ENCODE measurements at regions not wholly inside any gene's neighbourhood (a gene's known extent, or its start where the extent isn't known, plus 50 kb on each side); places are given as distances from the start of the nearest gene placed in this dataset.

GRCh38 chr16:48836636-48837035 is 226.7 kb upstream of the N4BP1 start:
- H3K27me3 ChIP-seq: no peaks in the 10 kb centered on the region
- peak in 1 of 2 experiments; percentile 36 for DNase-seq
- H3K4me3 ChIP-seq: no peak overlapping the region
- no peaks in the 10 kb centered on the region for H3K9me3 ChIP-seq (replicated peaks)
- no peak overlapping the region for H3K27ac ChIP-seq
- no peaks in the 10 kb centered on the region for H3K36me3 ChIP-seq
- 0 out of 2 replicates have a peak, but pooled peaks cover under 1% of the 10 kb centered on the region for H3K4me1 ChIP-seq

- H3K27ac ChIP-seq: no peak overlapping the region
- no peaks in the 10 kb centered on the region for H3K27me3 ChIP-seq
- DNase-seq: no peak
- H3K36me3 ChIP-seq: no peaks in the 10 kb centered on the region
- H3K4me1 ChIP-seq: 0 out of 2 replicates have a peak, but pooled peaks cover 4% of the 10 kb centered on the region
- no peaks in the 10 kb centered on the region for H3K9me3 ChIP-seq (replicated peaks)
- no peak overlapping the region for H3K4me3 ChIP-seq
These were observed 226.1 kb upstream of the N4BP1 start for GRCh38 chr16:48836067-48836466.

DNA sequence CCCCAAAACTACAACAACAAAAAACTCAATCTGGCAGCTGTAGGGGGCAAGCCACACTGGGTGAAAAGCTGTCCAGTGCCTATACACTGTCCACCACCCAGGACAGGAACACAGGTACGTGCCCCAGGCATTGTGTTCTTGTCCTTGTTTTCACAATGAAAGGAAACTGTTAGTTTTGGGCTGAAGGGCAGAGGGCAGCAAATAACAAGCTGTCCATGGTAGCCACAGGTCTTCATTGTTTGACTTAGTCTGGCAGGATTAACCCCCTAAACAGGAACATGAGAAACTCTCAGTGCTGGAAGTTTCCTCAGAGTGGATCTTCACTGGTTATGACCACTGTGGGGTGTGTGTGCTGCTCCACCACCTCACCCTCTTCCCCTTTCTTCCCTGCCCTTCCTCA is 224.6 kb upstream of the N4BP1 start:
- DNase-seq: no peak
- no peaks in the 10 kb centered on the region for H3K36me3 ChIP-seq

DNA sequence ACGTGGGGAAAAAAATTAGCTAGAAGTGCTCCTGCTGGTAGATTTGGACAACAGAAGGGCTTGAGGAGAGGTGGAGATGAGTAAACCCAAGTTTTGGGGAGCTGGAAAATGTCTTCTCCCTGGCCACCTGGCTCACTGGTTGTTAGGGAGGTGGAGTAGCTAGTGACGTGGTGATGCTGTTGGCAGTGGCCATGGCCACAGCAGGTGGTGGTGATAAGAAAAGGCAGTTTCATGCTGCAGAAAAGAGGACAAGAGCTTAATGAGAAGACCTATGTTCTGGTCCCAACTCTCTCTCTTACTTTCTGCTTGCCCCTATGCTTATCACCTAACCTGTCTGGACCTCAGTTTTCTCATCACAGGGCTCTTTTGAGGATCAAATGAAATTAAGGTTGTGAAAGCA is 223.5 kb upstream of the N4BP1 start:
- Histone ChIP-seq H3K4me3 (no peak overlapping the region), H3K4me1 (0 out of 2 replicates have a peak, but pooled peaks cover 4% of the 10 kb centered on the region), H3K9me3 (replicated peaks) (no peaks in the 10 kb centered on the region), H3K27me3 (no peaks in the 10 kb centered on the region), H3K27ac (no peak overlapping the region), H3K36me3 (no peaks in the 10 kb centered on the region)
- no peak for DNase-seq

More for the DNA sequence above, 224.6 kb upstream of the N4BP1 start:
- Histone ChIP-seq H3K4me3 (no peak overlapping the region), H3K27me3 (no peaks in the 10 kb centered on the region), H3K9me3 (replicated peaks) (no peaks in the 10 kb centered on the region), H3K27ac (no peak overlapping the region), H3K4me1 (0 out of 2 replicates have a peak, but pooled peaks cover 4% of the 10 kb centered on the region)

DNA sequence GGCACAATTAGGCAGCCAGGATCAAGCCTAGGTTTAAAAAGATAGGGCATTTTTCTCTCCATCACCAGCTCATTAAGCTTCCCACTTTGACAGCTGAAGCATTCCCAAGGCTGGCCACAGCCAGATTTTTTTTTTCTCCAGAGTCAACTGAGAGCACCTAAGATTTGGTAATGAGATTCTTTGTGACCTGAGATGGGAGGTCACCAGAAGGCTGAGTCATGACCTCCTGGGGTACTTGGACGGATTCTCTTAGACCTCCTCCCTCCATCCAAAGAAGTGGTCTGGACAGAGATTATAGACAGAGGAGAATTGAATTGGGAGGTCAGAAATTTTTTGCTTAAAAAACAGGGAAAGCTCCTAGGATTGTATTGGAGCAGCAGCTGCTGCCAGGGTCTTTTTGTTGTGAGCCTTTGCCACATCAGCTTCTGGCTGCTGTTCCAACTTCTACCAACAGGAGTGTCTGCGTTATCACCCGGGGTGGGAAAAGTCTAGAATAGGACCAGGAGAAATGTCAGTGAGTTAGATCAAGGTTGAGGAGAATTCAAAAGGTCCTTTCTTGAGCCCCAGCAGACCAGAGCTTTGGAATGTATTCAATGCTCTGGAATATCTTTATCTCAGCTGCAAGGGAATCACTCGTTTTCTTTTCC is 221.2 kb upstream of the N4BP1 start:
- H3K4me3 ChIP-seq: no peak overlapping the region
- no peaks in the 10 kb centered on the region for H3K9me3 ChIP-seq (replicated peaks)
- H3K27me3 ChIP-seq: no peaks in the 10 kb centered on the region
- H3K36me3 ChIP-seq: no peaks in the 10 kb centered on the region
- H3K27ac ChIP-seq: no peak overlapping the region
- H3K4me1 ChIP-seq: 0 out of 2 replicates have a peak, but pooled peaks cover 4% of the 10 kb centered on the region
- DNase-seq: peak; percentile 36 to 60

DNA sequence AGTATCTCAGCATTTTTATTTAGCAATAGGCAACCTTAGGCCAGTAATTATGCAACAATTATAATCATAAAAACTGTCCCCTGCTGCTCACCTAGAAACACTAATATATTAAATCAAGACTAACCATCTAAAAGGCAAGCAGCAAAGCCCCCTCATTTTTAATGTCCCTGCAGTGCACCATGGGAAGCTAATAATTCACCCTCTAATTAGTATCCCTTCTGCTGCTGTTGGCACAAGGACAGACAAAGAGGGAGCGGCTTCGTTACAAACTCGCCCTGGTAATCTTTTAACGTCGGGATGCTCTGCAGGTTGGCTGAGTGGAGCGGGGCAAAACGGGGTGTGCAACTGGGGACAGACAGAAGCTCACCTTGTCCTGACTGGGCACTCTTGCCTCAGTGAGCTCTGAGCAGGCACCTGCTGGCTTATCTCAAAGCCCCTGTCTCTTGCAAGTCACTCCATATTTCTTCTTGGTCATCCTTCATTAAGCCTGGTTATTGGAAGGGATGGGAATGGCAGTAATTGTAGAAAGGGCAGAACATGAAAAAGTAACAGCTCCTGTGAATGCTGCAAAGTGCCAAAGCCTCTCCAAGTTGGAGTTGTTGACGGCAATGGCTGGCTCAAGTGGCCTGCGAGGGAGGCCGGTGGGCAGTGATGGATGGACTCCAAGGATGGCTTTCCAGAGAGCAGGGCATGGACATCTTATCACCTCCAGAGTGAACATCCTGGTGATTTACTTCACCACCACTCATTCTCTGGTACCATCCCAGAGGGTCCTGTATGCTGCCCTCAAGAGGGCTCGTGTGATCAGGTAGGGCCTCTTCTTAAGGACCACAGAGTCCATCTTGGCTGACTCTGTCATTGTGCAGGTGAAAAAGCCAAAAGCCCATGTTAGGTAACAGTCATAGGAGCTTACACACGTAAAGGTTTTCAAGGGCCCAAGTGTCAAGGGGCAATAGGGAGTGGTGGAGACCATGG is 219.6 kb upstream of the N4BP1 start:
- H3K27ac ChIP-seq: no peak overlapping the region
- H3K4me3 ChIP-seq: no peak overlapping the region
- H3K27me3 ChIP-seq: no peaks in the 10 kb centered on the region
- peaks cover 5% of the 10 kb centered on the region for H3K4me1 ChIP-seq
- no peaks in the 10 kb centered on the region for H3K36me3 ChIP-seq
- H3K9me3 ChIP-seq (replicated peaks): no peaks in the 10 kb centered on the region
- no peak for DNase-seq

- peaks cover 6% of the 10 kb centered on the region for H3K4me1 ChIP-seq
- no peaks in the 10 kb centered on the region for H3K9me3 ChIP-seq (replicated peaks)
- no peaks in the 10 kb centered on the region for H3K36me3 ChIP-seq
- H3K27me3 ChIP-seq: no peaks in the 10 kb centered on the region
- H3K27ac ChIP-seq: no peak overlapping the region; the same call in 1 of the 2 replicates
- H3K4me3 ChIP-seq: no peak overlapping the region
- peak; percentile 60 for DNase-seq
These were observed 214.3 kb upstream of the N4BP1 start for GRCh38 chr16:48824271-48824670.

DNA sequence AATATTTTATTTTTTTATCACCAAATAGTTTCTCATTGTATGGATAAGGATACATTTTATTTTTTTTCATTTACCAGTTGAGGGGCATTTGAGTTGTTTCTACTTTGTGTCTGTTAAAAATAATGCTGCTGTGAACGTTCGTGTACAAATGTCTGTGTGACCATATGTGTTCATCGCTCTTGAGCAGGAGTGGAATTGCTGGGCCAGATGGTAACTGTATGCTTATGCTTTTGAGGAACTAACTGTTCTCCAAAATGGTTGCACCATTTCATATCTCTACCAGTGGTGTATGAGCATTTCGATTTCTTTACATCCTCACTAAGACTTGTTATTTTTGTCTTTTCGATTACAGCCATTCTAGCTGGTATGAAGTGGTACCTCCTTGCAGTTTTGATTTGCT is 212.5 kb upstream of the N4BP1 start:
- Histone ChIP-seq H3K9me3 (replicated peaks) (no peaks in the 10 kb centered on the region), H3K4me1 (peaks cover 6% of the 10 kb centered on the region), H3K4me3 (no peak overlapping the region), H3K27me3 (no peaks in the 10 kb centered on the region), H3K27ac (no peak overlapping the region), H3K36me3 (no peaks in the 10 kb centered on the region)
- DNase-seq: no peak

DNA sequence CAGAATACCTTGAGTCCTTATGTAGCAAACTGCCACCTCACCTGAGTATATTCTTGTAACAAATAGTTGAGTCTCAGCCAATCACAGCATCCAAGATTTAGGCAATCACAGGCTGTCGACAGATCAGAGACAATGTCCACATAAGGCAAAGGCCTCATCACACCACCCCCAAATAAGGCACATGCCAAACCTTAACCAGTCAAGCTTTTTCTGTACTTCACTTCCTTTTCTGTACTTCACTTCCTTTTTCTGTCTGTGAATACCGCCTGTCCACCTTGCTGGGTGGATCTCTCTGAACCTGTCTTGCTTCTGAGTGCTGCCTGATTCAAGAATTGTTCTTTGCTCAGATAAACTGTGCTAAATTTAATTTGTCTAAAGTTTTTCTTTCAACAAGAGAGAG is 210.4 kb upstream of the N4BP1 start:
- Histone ChIP-seq H3K27ac (no peak overlapping the region), H3K4me3 (no peak overlapping the region), H3K4me1 (peaks cover 6% of the 10 kb centered on the region), H3K27me3 (no peaks in the 10 kb centered on the region), H3K9me3 (replicated peaks) (no peaks in the 10 kb centered on the region), H3K36me3 (no peaks in the 10 kb centered on the region)
- no peak for DNase-seq

- Histone ChIP-seq H3K9me3 (replicated peaks) (no peaks in the 10 kb centered on the region), H3K4me1 (no peaks in the 10 kb centered on the region), H3K27ac (no peak overlapping the region), H3K4me3 (no peak overlapping the region), H3K27me3 (no peaks in the 10 kb centered on the region), H3K36me3 (no peaks in the 10 kb centered on the region)
- no peak for DNase-seq
These were observed 208.3 kb upstream of the N4BP1 start for GRCh38 chr16:48818257-48818656.

- no peak for DNase-seq
- H3K27me3 ChIP-seq: no peaks in the 10 kb centered on the region
- no peaks in the 10 kb centered on the region for H3K9me3 ChIP-seq (replicated peaks)
- H3K27ac ChIP-seq: no peak overlapping the region
- H3K4me1 ChIP-seq: no peaks in the 10 kb centered on the region
- H3K4me3 ChIP-seq: no peak overlapping the region
- no peaks in the 10 kb centered on the region for H3K36me3 ChIP-seq
These were observed 207.1 kb upstream of the N4BP1 start for GRCh38 chr16:48817032-48817431.

DNA sequence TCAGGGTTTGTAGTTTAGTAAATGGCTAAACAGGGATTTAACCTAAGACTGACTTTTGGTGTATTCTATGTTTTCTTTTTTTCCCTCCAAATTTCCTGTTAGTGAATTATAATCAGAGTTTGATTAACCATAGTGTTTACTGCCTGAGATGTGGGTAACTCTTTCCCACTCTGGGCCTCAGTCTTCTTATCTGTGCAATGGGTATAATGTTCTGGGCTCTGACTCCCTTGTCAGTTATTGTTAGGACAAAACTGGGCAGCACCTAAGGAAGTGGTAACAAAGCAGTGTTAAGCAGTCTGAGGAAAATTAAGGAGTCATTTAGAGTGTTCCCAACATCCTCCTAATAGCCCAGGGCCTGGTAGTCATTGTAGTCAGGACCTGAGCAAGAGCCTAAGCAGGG is 206.4 kb upstream of the N4BP1 start:
- Histone ChIP-seq H3K27me3 (no peaks in the 10 kb centered on the region), H3K9me3 (replicated peaks) (no peaks in the 10 kb centered on the region), H3K4me1 (no peaks in the 10 kb centered on the region), H3K27ac (no peak overlapping the region), H3K36me3 (no peaks in the 10 kb centered on the region), H3K4me3 (no peak overlapping the region)
- no peak for DNase-seq

GRCh38 chr16:48814994-48815393 is 205.0 kb upstream of the N4BP1 start:
- Histone ChIP-seq H3K4me1 (no peaks in the 10 kb centered on the region), H3K9me3 (replicated peaks) (no peaks in the 10 kb centered on the region), H3K27me3 (no peaks in the 10 kb centered on the region), H3K27ac (no peak overlapping the region), H3K4me3 (no peak overlapping the region), H3K36me3 (no peaks in the 10 kb centered on the region)
- DNase-seq: no peak

GRCh38 chr16:48813485-48813884 is 203.5 kb upstream of the N4BP1 start:
- Histone ChIP-seq H3K27ac (no peak overlapping the region), H3K9me3 (replicated peaks) (no peaks in the 10 kb centered on the region), H3K4me3 (no peak overlapping the region), H3K4me1 (no peaks in the 10 kb centered on the region), H3K36me3 (no peaks in the 10 kb centered on the region), H3K27me3 (no peaks in the 10 kb centered on the region)
- DNase-seq: no peak

DNA sequence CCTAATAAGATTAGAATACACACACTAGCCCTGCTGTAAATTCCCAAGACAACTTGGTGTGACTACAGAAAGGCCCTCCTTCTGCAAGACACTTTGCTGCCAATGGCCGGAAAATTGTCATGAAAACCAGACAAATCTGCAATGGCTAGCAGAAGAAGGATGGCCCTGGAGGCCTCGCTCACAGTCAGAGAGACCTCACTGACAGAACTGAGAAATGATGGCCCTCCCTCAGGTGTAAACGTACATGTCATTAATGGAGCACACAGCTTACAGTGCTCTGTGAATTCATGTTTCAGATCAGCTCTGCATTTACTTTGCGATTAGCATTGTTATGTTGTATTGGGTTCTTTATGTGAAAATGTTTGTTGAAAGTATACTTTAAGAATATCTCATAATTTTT is 202.9 kb upstream of the N4BP1 start:
- no peaks in the 10 kb centered on the region for H3K9me3 ChIP-seq (replicated peaks)
- H3K27ac ChIP-seq: no peak overlapping the region
- no peak overlapping the region for H3K4me3 ChIP-seq
- H3K36me3 ChIP-seq: no peaks in the 10 kb centered on the region
- no peaks in the 10 kb centered on the region for H3K27me3 ChIP-seq
- H3K4me1 ChIP-seq: no peaks in the 10 kb centered on the region
- DNase-seq: no peak

All from SJCRH30 (cell line).